ENCODE measurements at regions not wholly inside any gene's neighbourhood (a gene's known extent, or its start where the extent isn't known, plus 50 kb on each side); places are given as distances from the start of the nearest gene placed in this dataset.

DNA sequence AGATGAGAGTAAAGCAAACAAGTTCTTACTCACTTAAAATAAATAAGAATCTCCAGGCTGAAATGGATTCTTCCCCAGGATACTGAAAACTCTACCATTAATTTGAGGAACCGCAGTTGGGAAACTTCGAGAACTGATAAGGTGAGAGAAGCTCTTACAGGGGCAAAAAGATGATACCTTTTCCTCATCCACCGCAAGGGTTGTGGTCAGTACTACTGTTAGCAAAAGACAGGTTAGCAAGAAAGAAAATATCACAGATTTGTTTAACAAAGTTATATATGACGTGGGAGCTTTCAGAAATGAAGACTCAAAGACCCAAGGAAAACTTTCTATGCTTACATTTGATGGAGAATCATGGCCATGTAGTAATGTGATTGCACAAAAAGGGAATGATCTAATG, 441.6 kb downstream of the PCNX1 start:
- no peak for DNase-seq (ENCODE audit: low read depth in 1 of 2, low spot score in 1 of 2)
- Histone ChIP-seq H3K4me3 (replicated peaks; ENCODE audit: insufficient read depth, low read length) (no peak overlapping the region), H3K27ac (replicated peaks) (no peak overlapping the region), H3K27me3 (ENCODE audit: insufficient read depth, poor library complexity, severe bottlenecking) (no peaks in the 10 kb centered on the region)
- TF ChIP-seq SPI1 (IDR thresholded peaks at IDR 0.05; ENCODE audit: borderline replicate concordance, low read depth) (no peak), GABPA (IDR thresholded peaks at IDR 0.05; ENCODE audit: low read depth) (no peak), POLR2AphosphoS5 (IDR thresholded peaks at IDR 0.05; ENCODE audit: low read depth) (no peak)
- TF ChIP-seq, protein P1, sequence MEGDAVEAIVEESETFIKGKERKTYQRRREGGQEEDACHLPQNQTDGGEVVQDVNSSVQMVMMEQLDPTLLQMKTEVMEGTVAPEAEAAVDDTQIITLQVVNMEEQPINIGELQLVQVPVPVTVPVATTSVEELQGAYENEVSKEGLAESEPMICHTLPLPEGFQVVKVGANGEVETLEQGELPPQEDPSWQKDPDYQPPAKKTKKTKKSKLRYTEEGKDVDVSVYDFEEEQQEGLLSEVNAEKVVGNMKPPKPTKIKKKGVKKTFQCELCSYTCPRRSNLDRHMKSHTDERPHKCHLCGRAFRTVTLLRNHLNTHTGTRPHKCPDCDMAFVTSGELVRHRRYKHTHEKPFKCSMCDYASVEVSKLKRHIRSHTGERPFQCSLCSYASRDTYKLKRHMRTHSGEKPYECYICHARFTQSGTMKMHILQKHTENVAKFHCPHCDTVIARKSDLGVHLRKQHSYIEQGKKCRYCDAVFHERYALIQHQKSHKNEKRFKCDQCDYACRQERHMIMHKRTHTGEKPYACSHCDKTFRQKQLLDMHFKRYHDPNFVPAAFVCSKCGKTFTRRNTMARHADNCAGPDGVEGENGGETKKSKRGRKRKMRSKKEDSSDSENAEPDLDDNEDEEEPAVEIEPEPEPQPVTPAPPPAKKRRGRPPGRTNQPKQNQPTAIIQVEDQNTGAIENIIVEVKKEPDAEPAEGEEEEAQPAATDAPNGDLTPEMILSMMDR (IDR thresholded peaks at IDR 0.05; ENCODE audit: insufficient read depth, low read length): no peak
- TF ChIP-seq, protein P2, sequence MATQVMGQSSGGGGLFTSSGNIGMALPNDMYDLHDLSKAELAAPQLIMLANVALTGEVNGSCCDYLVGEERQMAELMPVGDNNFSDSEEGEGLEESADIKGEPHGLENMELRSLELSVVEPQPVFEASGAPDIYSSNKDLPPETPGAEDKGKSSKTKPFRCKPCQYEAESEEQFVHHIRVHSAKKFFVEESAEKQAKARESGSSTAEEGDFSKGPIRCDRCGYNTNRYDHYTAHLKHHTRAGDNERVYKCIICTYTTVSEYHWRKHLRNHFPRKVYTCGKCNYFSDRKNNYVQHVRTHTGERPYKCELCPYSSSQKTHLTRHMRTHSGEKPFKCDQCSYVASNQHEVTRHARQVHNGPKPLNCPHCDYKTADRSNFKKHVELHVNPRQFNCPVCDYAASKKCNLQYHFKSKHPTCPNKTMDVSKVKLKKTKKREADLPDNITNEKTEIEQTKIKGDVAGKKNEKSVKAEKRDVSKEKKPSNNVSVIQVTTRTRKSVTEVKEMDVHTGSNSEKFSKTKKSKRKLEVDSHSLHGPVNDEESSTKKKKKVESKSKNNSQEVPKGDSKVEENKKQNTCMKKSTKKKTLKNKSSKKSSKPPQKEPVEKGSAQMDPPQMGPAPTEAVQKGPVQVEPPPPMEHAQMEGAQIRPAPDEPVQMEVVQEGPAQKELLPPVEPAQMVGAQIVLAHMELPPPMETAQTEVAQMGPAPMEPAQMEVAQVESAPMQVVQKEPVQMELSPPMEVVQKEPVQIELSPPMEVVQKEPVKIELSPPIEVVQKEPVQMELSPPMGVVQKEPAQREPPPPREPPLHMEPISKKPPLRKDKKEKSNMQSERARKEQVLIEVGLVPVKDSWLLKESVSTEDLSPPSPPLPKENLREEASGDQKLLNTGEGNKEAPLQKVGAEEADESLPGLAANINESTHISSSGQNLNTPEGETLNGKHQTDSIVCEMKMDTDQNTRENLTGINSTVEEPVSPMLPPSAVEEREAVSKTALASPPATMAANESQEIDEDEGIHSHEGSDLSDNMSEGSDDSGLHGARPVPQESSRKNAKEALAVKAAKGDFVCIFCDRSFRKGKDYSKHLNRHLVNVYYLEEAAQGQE (IDR thresholded peaks at IDR 0.05; ENCODE audit: insufficient replicate concordance, low read depth): no peak

DNA sequence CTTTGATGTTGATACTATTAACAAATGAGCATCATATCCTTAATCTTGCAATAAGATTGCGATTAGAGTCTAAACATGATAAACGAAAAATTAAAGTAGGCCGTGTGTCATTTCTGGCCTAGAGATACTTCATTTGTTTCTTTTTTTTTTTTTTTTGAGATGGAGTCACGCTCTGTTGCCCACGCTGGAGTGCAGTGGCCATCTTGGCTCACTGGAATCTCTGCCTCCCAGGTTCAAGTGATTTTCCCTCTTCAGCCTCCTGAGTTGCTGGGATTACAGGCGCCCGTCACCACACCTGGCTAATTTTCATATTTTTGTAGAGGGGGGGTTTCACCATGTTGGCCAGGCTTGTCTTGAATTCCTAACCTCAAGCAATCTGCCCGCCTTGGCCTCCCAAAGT, 446.9 kb downstream of the PCNX1 start:
- Histone ChIP-seq H3K27ac (replicated peaks) (no peak overlapping the region), H3K27me3 (ENCODE audit: insufficient read depth, poor library complexity, severe bottlenecking) (no peaks in the 10 kb centered on the region), H3K4me3 (replicated peaks; ENCODE audit: insufficient read depth, low read length) (no peak overlapping the region)
- TF ChIP-seq POLR2AphosphoS5 (IDR thresholded peaks at IDR 0.05; ENCODE audit: low read depth) (no peak), SPI1 (IDR thresholded peaks at IDR 0.05; ENCODE audit: borderline replicate concordance, low read depth) (no peak), GABPA (IDR thresholded peaks at IDR 0.05; ENCODE audit: low read depth) (no peak)
- TF ChIP-seq, protein P1 (IDR thresholded peaks at IDR 0.05; ENCODE audit: insufficient read depth, low read length): no peak
- TF ChIP-seq, protein P2 (IDR thresholded peaks at IDR 0.05; ENCODE audit: insufficient replicate concordance, low read depth): no peak
- DNase-seq (ENCODE audit: low read depth in 1 of 2, low spot score in 1 of 2): no peak

- TF ChIP-seq, protein P1 (IDR thresholded peaks at IDR 0.05; ENCODE audit: insufficient read depth, low read length): no peak
- TF ChIP-seq POLR2AphosphoS5 (IDR thresholded peaks at IDR 0.05; ENCODE audit: low read depth): no peak
- TF ChIP-seq, protein P2 (IDR thresholded peaks at IDR 0.05; ENCODE audit: insufficient replicate concordance, low read depth): no peak
- no peak for TF ChIP-seq SPI1 (IDR thresholded peaks at IDR 0.05; ENCODE audit: borderline replicate concordance, low read depth)
- TF ChIP-seq GABPA (IDR thresholded peaks at IDR 0.05; ENCODE audit: low read depth): no peak
- Histone ChIP-seq H3K4me3 (replicated peaks; ENCODE audit: insufficient read depth, low read length) (no peak overlapping the region), H3K27me3 (ENCODE audit: insufficient read depth, poor library complexity, severe bottlenecking) (no peaks in the 10 kb centered on the region), H3K27ac (replicated peaks) (no peak overlapping the region)
- no peak for DNase-seq (ENCODE audit: low read depth in 1 of 2, low spot score in 1 of 2)
Observed at GRCh38 chr14:71354801-71355200, 447.5 kb downstream of the PCNX1 start.
